NCI-H1694 treated with DMSO at 0.1 percent for 48 hours (cell line): ENCODE measurements at regions not wholly inside any gene's neighbourhood (a gene's known extent, or its start where the extent isn't known, plus 50 kb on each side); places are given as distances from the start of the nearest gene placed in this dataset.

ENCODE experiments used
- DNase-seq: peaks from one replicate; lab custom pipeline; 2025; lab: John Stamatoyannopoulos, UW

GRCh38 chr7:16320099-16320660, 101.2 kb downstream of the CRPPA start:
- DNase-seq: no peak

- DNase-seq: peak; percentile 56
Observed at GRCh38 chr7:16318989-16319915, 102.1 kb downstream of the CRPPA start.

GRCh38 chr7:16318463-16318862, 102.9 kb downstream of the CRPPA start:
- DNase-seq: no peak

- DNase-seq: no peak
Observed at GRCh38 chr7:16317406-16317805, 103.9 kb downstream of the CRPPA start.

GRCh38 chr7:16315280-16315679, 106.1 kb downstream of the CRPPA start:
- no peak for DNase-seq

- no peak for DNase-seq
Observed at GRCh38 chr7:16309129-16309528, 112.2 kb downstream of the CRPPA start.

GRCh38 chr7:16301291-16301690, 120.0 kb downstream of the CRPPA start:
- DNase-seq: no peak

- DNase-seq: no peak
Observed at GRCh38 chr7:16300361-16300895, 120.9 kb downstream of the CRPPA start.

GRCh38 chr7:16299853-16300252, 121.5 kb downstream of the CRPPA start:
- DNase-seq: no peak

- no peak for DNase-seq
Observed at GRCh38 chr7:16298221-16298620, 123.1 kb downstream of the CRPPA start.

- DNase-seq: no peak
Observed at GRCh38 chr7:16295558-16295957, 125.8 kb downstream of the CRPPA start.

GRCh38 chr7:16293669-16294425, 127.5 kb downstream of the CRPPA start:
- no peak for DNase-seq

- DNase-seq: no peak
Observed at GRCh38 chr7:16284581-16284980, 136.8 kb downstream of the CRPPA start.

- no peak for DNase-seq
Observed at GRCh38 chr7:16278167-16278787, 143.1 kb downstream of the CRPPA start.

- no peak for DNase-seq
Observed at GRCh38 chr7:16271990-16272665, 149.2 kb downstream of the CRPPA start.

GRCh38 chr7:16271355-16271915, 149.9 kb downstream of the CRPPA start:
- DNase-seq: no peak

- no peak for DNase-seq
Observed at GRCh38 chr7:16270844-16271243, 150.5 kb downstream of the CRPPA start.

GRCh38 chr7:16268821-16269768, 152.2 kb downstream of the CRPPA start:
- DNase-seq: peak; percentile 34

- no peak for DNase-seq
Observed at GRCh38 chr7:16267953-16268820, 153.2 kb downstream of the CRPPA start.
